AG08396 (cell line): ENCODE measurements at regions not wholly inside any gene's neighbourhood (a gene's known extent, or its start where the extent isn't known, plus 50 kb on each side); places are given as distances from the start of the nearest gene placed in this dataset.

Experiments used
- DNase-seq: peaks from one replicate; pipeline ENCODE4 v3.0.0; 2012; ENCODE audit warnings: low spot score, mixed read lengths

GRCh38 chr11:71310184-71310583 lies 57.8 kb upstream of the SHANK2 start:
- DNase-seq: no peak

- peak; percentile 2 for DNase-seq
Measured at GRCh38 chr11:71309611-71310010, 57.2 kb upstream of the SHANK2 start.

GRCh38 chr11:71309181-71309580 lies 56.8 kb upstream of the SHANK2 start:
- DNase-seq: no peak

GRCh38 chr11:71307811-71308645 lies 55.7 kb upstream of the SHANK2 start:
- no peak for DNase-seq

GRCh38 chr11:71305451-71306125 lies 53.2 kb upstream of the SHANK2 start:
- DNase-seq: no peak

- no peak for DNase-seq
Measured at GRCh38 chr11:71305041-71305440, 52.7 kb upstream of the SHANK2 start.

GRCh38 chr11:71304491-71304890 lies 52.1 kb upstream of the SHANK2 start:
- DNase-seq: no peak

- no peak for DNase-seq
Measured at GRCh38 chr11:71304045-71304444, 51.7 kb upstream of the SHANK2 start.

- DNase-seq: no peak
Measured at GRCh38 chr11:71302911-71303310, 50.5 kb upstream of the SHANK2 start.

GRCh38 chr11:71302534-71302909 lies 50.1 kb upstream of the SHANK2 start:
- no peak for DNase-seq
